NCI-H146 (cell line): ENCODE measurements at regions not wholly inside any gene's neighbourhood (a gene's known extent, or its start where the extent isn't known, plus 50 kb on each side); places are given as distances from the start of the nearest gene placed in this dataset.
"Not testable (repeated sequence)": the region's sequence is repeated elsewhere in the genome, so short reads cannot be mapped to it uniquely, and the experiment has no call there.

ENCODE experiments used
- DNase-seq: peaks from one replicate; lab custom pipeline; 2025; lab: John Stamatoyannopoulos, UW

- no peak for DNase-seq
Measured at GRCh38 chr14:53668897-53669296, 287.7 kb downstream of the BMP4 start.

- DNase-seq = no peak
Measured at GRCh38 chr14:53663709-53664108, 292.9 kb downstream of the BMP4 start.

GRCh38 chr14:53655080-53655785 lies 301.4 kb downstream of the BMP4 start:
- DNase-seq = no peak

- DNase-seq = no peak
Measured at GRCh38 chr14:53652068-53652467, 304.6 kb downstream of the BMP4 start.

GRCh38 chr14:53651096-53651740 lies 305.4 kb downstream of the BMP4 start:
- DNase-seq = no peak

- DNase-seq = no peak
Measured at GRCh38 chr14:53646925-53647324, 309.7 kb downstream of the BMP4 start.

GRCh38 chr14:53640695-53641094 lies 315.9 kb downstream of the BMP4 start:
- DNase-seq = no peak

GRCh38 chr14:53638966-53639365 lies 317.7 kb downstream of the BMP4 start:
- DNase-seq = no peak

GRCh38 chr14:53634793-53635192 lies 321.8 kb downstream of the BMP4 start:
- DNase-seq = no peak

GRCh38 chr14:53630336-53630735 lies 326.3 kb downstream of the BMP4 start:
- peak; percentile 5 for DNase-seq

GRCh38 chr14:53628732-53629430 lies 327.7 kb downstream of the BMP4 start:
- DNase-seq = no peak

GRCh38 chr14:53628261-53628660 lies 328.4 kb downstream of the BMP4 start:
- DNase-seq = no peak

- no peak for DNase-seq
Measured at GRCh38 chr14:53626761-53627160, 329.9 kb downstream of the BMP4 start.

- no peak for DNase-seq
Measured at GRCh38 chr14:53622447-53622846, 334.2 kb downstream of the BMP4 start.

GRCh38 chr14:53621921-53622320 lies 334.7 kb downstream of the BMP4 start:
- DNase-seq = no peak

- no peak for DNase-seq
Measured at GRCh38 chr14:53621433-53621832, 335.2 kb downstream of the BMP4 start.

GRCh38 chr14:53620890-53621289 lies 335.7 kb downstream of the BMP4 start:
- no peak for DNase-seq

GRCh38 chr14:53620317-53620716 lies 336.3 kb downstream of the BMP4 start:
- DNase-seq = no peak

GRCh38 chr14:53619691-53620231 lies 336.9 kb downstream of the BMP4 start:
- no peak for DNase-seq

GRCh38 chr14:53616536-53616935 lies 340.1 kb downstream of the BMP4 start:
- DNase-seq = not testable (repeated sequence)

GRCh38 chr14:53615252-53615651 lies 341.4 kb downstream of the BMP4 start:
- no peak for DNase-seq

- DNase-seq = peak; percentile 4
Measured at GRCh38 chr14:53613404-53614253, 343.0 kb downstream of the BMP4 start.
